K562 (cell line): ENCODE measurements at regions not wholly inside any gene's neighbourhood (a gene's known extent, or its start where the extent isn't known, plus 50 kb on each side); places are given as distances from the start of the nearest gene placed in this dataset.

Experiments
- ATAC-seq: fragments of 200-7000 bp; cut with Tn5 transposase; 3 replicates; pipeline ENCODE4 v1.9.1; 2020; ENCODE audit warnings: moderate library complexity
- BruUV-seq: library from RNA; stranded (reverse); fragments of 400-500 nt; replicated peaks from 2 replicates; lab custom pipeline; 2021; lab: Mats Ljungman, UMichigan
- CTCF ChIA-PET: fragments of 300-600 bp; formaldehyde crosslinking; extraction: SDS; loops from one replicate; lab custom pipeline; 2021; ENCODE audit warnings: low intra/inter-chr PET ratio; lab: Yijun Ruan, JAX
- POLR2A ChIA-PET: fragments of 300-600, 350-650 bp; sonication (Branson Sonifier 250); formaldehyde crosslinking; extraction: SDS; loops from one replicate; lab custom pipeline; 2021; ENCODE audit warnings: antibody characterized with exemption, inconsistent platforms; lab: Yijun Ruan, JAX
- DNase-seq, 4 experiments: peaks; one replicate each; pipeline versions ENCODE4 v3.0.0 to v3.0.0-alpha.2; 2011 to 2018; ENCODE audit warnings: low spot score in 3 of 4, mixed read lengths in 3 of 4; ENCODE audit errors: extremely low read depth in 1 of 4
- FAIRE-seq: peaks from 2 replicates; lab custom pipeline; 2011; peaks lifted over from hg19 to GRCh38; lab: Jason Lieb, UNC
- H2AFZ ChIP-seq: 2 replicates; pipeline ENCODE4 v1.6.0; 2011; ENCODE audit warnings: low read depth, low read length, control low read depth, inconsistent platforms
- H3K27ac ChIP-seq: fragments of 200-600 bp; 3 replicates; pipeline ENCODE4 v1.8.0; 2011; ENCODE audit warnings: low read depth, mild to moderate bottlenecking, control low read depth, inconsistent platforms, low read length, moderate library complexity, mixed read lengths; ENCODE audit errors: extremely low read depth
- H3K27me3 ChIP-seq, 2 experiments: fragments of 300-600 bp in 1 of 2; 2 replicates in 1 of 2; 3 replicates in 1 of 2; pipeline versions ENCODE4 v1.6.0 to v1.8.0; 2011; ENCODE audit warnings: inconsistent platforms in 2 of 2, low read length in 2 of 2, mild to moderate bottlenecking in 1 of 2, mixed read lengths in 1 of 2, moderate library complexity in 1 of 2; ENCODE audit not compliant: control insufficient read depth in 2 of 2, insufficient read depth in 2 of 2
- H3K36me3 ChIP-seq: fragments of 300-600 bp; 3 replicates; pipeline ENCODE4 v1.8.0; 2011; ENCODE audit warnings: mild to moderate bottlenecking, low read length, inconsistent platforms; ENCODE audit not compliant: control insufficient read depth, insufficient read depth
- H3K4me1 ChIP-seq, 2 experiments: fragments of 200-600 bp in 1 of 2; replicated peaks in 1 of 2; 2 replicates in 1 of 2; 3 replicates in 1 of 2; pipeline versions ENCODE4 v1.5.1 to v1.8.0; 2011; ENCODE audit warnings: inconsistent platforms in 2 of 2, low read length in 2 of 2, mild to moderate bottlenecking in 1 of 2, mixed read lengths in 1 of 2, moderate library complexity in 1 of 2; ENCODE audit not compliant: control insufficient read depth in 2 of 2, insufficient read depth in 2 of 2
- H3K4me2 ChIP-seq: 2 replicates; pipeline ENCODE4 v1.6.1; 2011; ENCODE audit warnings: low read length, control low read depth, inconsistent platforms, mixed read lengths; ENCODE audit not compliant: insufficient read depth
- H3K4me3 ChIP-seq: fragments of 200-600 bp; sonication (generic), shearing (Covaris generic); 2 replicates; pipeline ENCODE4 v1.5.1; 2016; ENCODE audit warnings: control low read depth, inconsistent platforms
- H3K79me2 ChIP-seq: fragments of 200-600 bp; 3 replicates; pipeline ENCODE4 v1.8.0; 2011; ENCODE audit warnings: low read length, inconsistent platforms; ENCODE audit not compliant: control insufficient read depth, insufficient read depth
- H3K9ac ChIP-seq, 2 experiments: 2 replicates each; pipeline versions ENCODE4 v1.6.0 to v1.6.1; 2011; ENCODE audit warnings: low read depth in 2 of 2, low read length in 2 of 2, control low read depth in 1 of 2, inconsistent platforms in 1 of 2, mild to moderate bottlenecking in 1 of 2, mixed read lengths in 1 of 2; ENCODE audit not compliant: insufficient read depth in 1 of 2
- H3K9me1 ChIP-seq: one replicate; pipeline ENCODE4 v1.6.0; 2011; ENCODE audit warnings: inconsistent platforms, mild to moderate bottlenecking, low read length, moderate library complexity; ENCODE audit not compliant: control insufficient read depth, insufficient read depth
- H3K9me3 ChIP-seq: replicated peaks from 2 replicates; pipeline ENCODE4 v1.5.1; 2011; ENCODE audit warnings: low read depth, low read length, inconsistent platforms; ENCODE audit not compliant: control insufficient read depth, insufficient read depth
- H4K20me1 ChIP-seq: replicated peaks from 2 replicates; pipeline ENCODE4 v1.6.1; 2011; ENCODE audit warnings: low read length, inconsistent platforms, mixed read lengths; ENCODE audit not compliant: control insufficient read depth, insufficient read depth
- AFF1 ChIP-seq, 2 experiments: fragments of 450-650 bp; IDR thresholded peaks; 2 replicates each; pipeline ENCODE4 v1.6.1; 2018; ENCODE audit warnings: mild to moderate bottlenecking in 2 of 2, low read depth in 1 of 2; ENCODE audit not compliant: partially characterized antibody in 2 of 2
- CBX2 ChIP-seq: fragments of 200-600 bp; sonication (generic); IDR thresholded peaks from one replicate; pipeline ENCODE4 v1.6.1; 2012; ENCODE audit warnings: mild to moderate bottlenecking, low read length, inconsistent platforms; ENCODE audit not compliant: insufficient read depth, poor library complexity, severe bottlenecking
- CREB3 ChIP-seq: fragments of 450-650 bp; conservative IDR thresholded peaks from 2 replicates; pipeline ENCODE4 v1.6.1; 2016; ENCODE audit warnings: missing genetic modification characterization, low read depth, mild to moderate bottlenecking, missing compliant biosample characterization, moderate library complexity
- HCFC1 ChIP-seq: IDR thresholded peaks from 2 replicates; pipeline ENCODE4 v1.6.1; 2012; ENCODE audit warnings: low read depth, low read length, improper control_type of control experiment
- HNRNPL ChIP-seq: fragments of 200-400 bp; formaldehyde crosslinking; IDR thresholded peaks from 2 replicates; pipeline ENCODE4 v1.6.1; 2017; ENCODE audit warnings: low read depth, mild to moderate bottlenecking, low read length
- LCOR ChIP-seq: sonication (generic); formaldehyde crosslinking; IDR thresholded peaks from 2 replicates; pipeline ENCODE4 v1.8.0; 2022; ENCODE audit warnings: mild to moderate bottlenecking, missing genetic modification reagents
- NR2F6 ChIP-seq: fragments of 450-650 bp; formaldehyde crosslinking; IDR thresholded peaks from 2 replicates; pipeline ENCODE4 v1.4.0; 2020; ENCODE audit warnings: mild to moderate bottlenecking
- POLR2B ChIP-seq: fragments of 450-650 bp; IDR thresholded peaks from 2 replicates; pipeline ENCODE4 v1.6.1; 2018; ENCODE audit warnings: low read depth; ENCODE audit not compliant: partially characterized antibody
- RBM15 ChIP-seq: fragments of 200-400 bp; formaldehyde crosslinking; IDR thresholded peaks from 2 replicates; pipeline ENCODE4 v1.6.1; 2018; ENCODE audit warnings: mild to moderate bottlenecking, low read length, moderate library complexity; ENCODE audit not compliant: insufficient read depth
- SMAD2 ChIP-seq: fragments of 150-350 bp; IDR thresholded peaks from 2 replicates; pipeline ENCODE4 v1.6.1; 2014; ENCODE audit warnings: low read depth, mild to moderate bottlenecking, low read length
- SMARCA4 ChIP-seq: fragments of 450-650 bp; IDR thresholded peaks from 2 replicates; pipeline ENCODE4 v1.6.1; 2016
- SMARCC2 ChIP-seq: fragments of 450-650 bp; IDR thresholded peaks from 2 replicates; pipeline ENCODE4 v1.6.1; 2017; ENCODE audit warnings: antibody characterized with exemption, moderate library complexity, mild to moderate bottlenecking, low read depth
- ZFP91 ChIP-seq: sonication (generic); formaldehyde crosslinking; IDR thresholded peaks from 2 replicates; pipeline ENCODE4 v1.8.0; 2022; ENCODE audit warnings: mild to moderate bottlenecking, missing genetic modification reagents
- in situ Hi-C: fragments of 300-500 bp; cut with MboI; formaldehyde crosslinking; loops from 4 replicates; pipeline ENCODE4 v1.15.0; 2018; ENCODE audit warnings: inconsistent platforms, mixed read lengths
- intact Hi-C: fragments of 100-400 bp; cut with micrococcal nuclease; formaldehyde crosslinking; loops from 2 replicates; pipeline ENCODE4 v1.14.2; 2022

- no peak overlapping the region for H3K4me2 ChIP-seq
- no peak for ATAC-seq
- H3K9me1 ChIP-seq: no peaks in the 10 kb centered on the region
- no peak for DNase-seq
- ChIA-PET CTCF (no interaction called here), POLR2A (no interaction called here)
- no TSS peak for BruUV-seq
- no peaks in the 10 kb centered on the region for H3K79me2 ChIP-seq
- no peak overlapping the region for H2AFZ ChIP-seq
- no peak for TF ChIP-seq POLR2B
- TF ChIP-seq CBX2: no peak
- no peak for TF ChIP-seq SMARCA4
- TF ChIP-seq SMARCC2: no peak
- no peak for TF ChIP-seq HNRNPL
- no peak for TF ChIP-seq CREB3 (tag)
- no peak for TF ChIP-seq NR2F6
- TF ChIP-seq LCOR (CRISPR knock-in tag): no peak
- no peak for TF ChIP-seq RBM15
- TF ChIP-seq SMAD2: no peak
- no peak for TF ChIP-seq AFF1 (IDR thresholded peaks at IDR 0.05; ENCODE audit: low read depth in 1 of 2, partially characterized antibody in 2 of 2)
- TF ChIP-seq ZFP91 (CRISPR knock-in tag): no peak
- TF ChIP-seq HCFC1: no peak
- in situ Hi-C loops (no loop called here), intact Hi-C loops (no loop called here)
- H3K27me3 ChIP-seq: no peaks in the 10 kb centered on the region; a peak in 1 of 5 replicates
- no peaks in the 10 kb centered on the region for H3K36me3 ChIP-seq
- H3K9me3 ChIP-seq: no peaks in the 10 kb centered on the region
- H3K27ac ChIP-seq: no peak overlapping the region
- no peak overlapping the region for H3K4me3 ChIP-seq
- FAIRE-seq: no peak
- no peaks in the 10 kb centered on the region for H4K20me1 ChIP-seq
- no peaks in the 10 kb centered on the region; a peak in 1 of 5 replicates for H3K4me1 ChIP-seq
- H3K9ac ChIP-seq: no peak overlapping the region
These were observed 52.6 kb upstream of the GCM1 start for GRCh38 chr6:53201270-53201669.
